Cardiac fibroblast (primary cell): ENCODE measurements at regions not wholly inside any gene's neighbourhood (a gene's known extent, or its start where the extent isn't known, plus 50 kb on each side); places are given as distances from the start of the nearest gene placed in this dataset.

ENCODE experiments used
- DNase-seq, 2 donors: peaks; one replicate each; pipeline versions ENCODE4 v3.0.0 to v3.0.0-alpha.2; 2010; ENCODE audit warnings: low read depth in 2 of 2
- H3K4me3 ChIP-seq, 2 donors: replicated peaks in 1 of 2; 1 replicate in 1 of 2; 2 replicates in 1 of 2; pipeline ENCODE4 v1.5.1; 2011; ENCODE audit warnings: low read depth in 2 of 2, low read length in 2 of 2, mild to moderate bottlenecking in 2 of 2, moderate library complexity in 1 of 2
- TF ChIP-seq, protein P1 (sequence below): IDR thresholded peaks from one replicate; pipeline ENCODE4 v1.5.1; 2011; ENCODE audit warnings: low read depth, mild to moderate bottlenecking, low read length, inconsistent platforms

- TF ChIP-seq, protein P1, sequence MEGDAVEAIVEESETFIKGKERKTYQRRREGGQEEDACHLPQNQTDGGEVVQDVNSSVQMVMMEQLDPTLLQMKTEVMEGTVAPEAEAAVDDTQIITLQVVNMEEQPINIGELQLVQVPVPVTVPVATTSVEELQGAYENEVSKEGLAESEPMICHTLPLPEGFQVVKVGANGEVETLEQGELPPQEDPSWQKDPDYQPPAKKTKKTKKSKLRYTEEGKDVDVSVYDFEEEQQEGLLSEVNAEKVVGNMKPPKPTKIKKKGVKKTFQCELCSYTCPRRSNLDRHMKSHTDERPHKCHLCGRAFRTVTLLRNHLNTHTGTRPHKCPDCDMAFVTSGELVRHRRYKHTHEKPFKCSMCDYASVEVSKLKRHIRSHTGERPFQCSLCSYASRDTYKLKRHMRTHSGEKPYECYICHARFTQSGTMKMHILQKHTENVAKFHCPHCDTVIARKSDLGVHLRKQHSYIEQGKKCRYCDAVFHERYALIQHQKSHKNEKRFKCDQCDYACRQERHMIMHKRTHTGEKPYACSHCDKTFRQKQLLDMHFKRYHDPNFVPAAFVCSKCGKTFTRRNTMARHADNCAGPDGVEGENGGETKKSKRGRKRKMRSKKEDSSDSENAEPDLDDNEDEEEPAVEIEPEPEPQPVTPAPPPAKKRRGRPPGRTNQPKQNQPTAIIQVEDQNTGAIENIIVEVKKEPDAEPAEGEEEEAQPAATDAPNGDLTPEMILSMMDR = no peak
- DNase-seq = no peak
- H3K4me3 ChIP-seq = no peak overlapping the region
Observed at GRCh38 chr14:32005628-32006027, 71.5 kb upstream of the ARHGAP5 start.

GRCh38 chr14:32006263-32007110 lies 70.6 kb upstream of the ARHGAP5 start:
- no peak overlapping the region for H3K4me3 ChIP-seq
- TF ChIP-seq, protein P1 = no peak
- peak in 1 of 2 donors; percentile 20 for DNase-seq

GRCh38 chr14:32007755-32008362 lies 69.2 kb upstream of the ARHGAP5 start:
- no peak overlapping the region for H3K4me3 ChIP-seq
- no peak for DNase-seq

DNA sequence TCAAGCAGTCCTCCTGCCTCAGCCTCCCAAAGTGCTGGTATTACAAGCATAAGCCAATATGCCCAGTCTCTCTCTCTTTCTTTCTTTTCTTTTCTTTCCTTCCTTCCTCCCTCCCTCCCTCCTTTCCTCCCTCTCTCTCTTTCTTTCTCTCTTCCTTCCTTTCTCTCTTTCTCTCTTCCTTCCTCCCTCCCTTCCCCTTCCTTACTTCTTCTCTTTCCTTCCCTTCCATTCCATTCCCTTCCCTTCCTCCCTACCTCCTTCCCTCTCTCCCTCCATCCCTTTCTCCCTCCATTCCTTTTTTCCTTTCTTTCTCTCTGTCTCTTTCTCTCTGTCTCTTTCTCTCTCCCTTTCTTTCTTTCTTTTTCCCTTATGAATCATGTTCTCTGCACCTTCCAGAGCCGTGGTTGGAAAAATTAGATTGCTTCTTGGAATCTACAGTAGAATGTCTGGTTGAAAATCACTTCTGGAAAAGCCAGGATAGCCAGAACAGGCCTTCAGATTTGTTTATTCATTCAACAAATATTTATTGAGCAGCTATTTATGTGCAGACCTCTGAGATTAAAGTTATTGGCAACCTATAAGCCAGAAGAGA lies 68.4 kb upstream of the ARHGAP5 start:
- DNase-seq = no peak
- H3K4me3 ChIP-seq = no peak overlapping the region
- TF ChIP-seq, protein P1 = no peak

More at GRCh38 chr14:32007755-32008362, 69.2 kb upstream of the ARHGAP5 start:
- TF ChIP-seq, protein P1 = no peak

- TF ChIP-seq, protein P1 = no peak
- H3K4me3 ChIP-seq = no peak overlapping the region
- no peak for DNase-seq
Observed at GRCh38 chr14:32009221-32009975, 67.7 kb upstream of the ARHGAP5 start.

DNA sequence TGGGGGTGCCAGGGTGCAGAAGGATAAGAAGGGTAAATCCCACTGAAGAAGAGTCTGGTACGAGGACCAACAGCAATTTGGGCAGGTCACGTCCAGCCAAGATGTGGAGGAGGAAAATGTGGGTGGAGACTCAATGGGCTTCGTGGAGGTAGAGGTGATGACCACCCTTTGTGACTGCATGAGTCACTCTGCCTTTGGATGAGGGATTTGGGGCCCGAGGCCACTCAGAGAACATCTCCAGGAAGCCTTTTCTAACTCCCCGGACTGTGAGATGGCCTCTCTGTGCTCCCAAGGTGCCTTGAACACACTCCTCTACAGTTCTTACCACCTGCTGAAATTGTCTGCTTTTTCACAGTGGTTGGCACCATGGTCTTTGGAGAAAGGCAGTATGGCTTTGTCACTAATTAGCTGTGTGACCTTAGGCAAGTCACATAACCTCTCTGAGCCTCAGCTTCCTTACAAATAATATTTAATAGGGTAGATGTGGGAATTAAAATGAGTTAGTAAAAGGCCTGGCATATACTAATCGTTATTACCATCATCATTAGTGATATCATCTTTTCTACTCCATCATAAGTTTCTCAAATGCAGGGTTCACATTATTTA lies 67.0 kb upstream of the ARHGAP5 start:
- TF ChIP-seq, protein P1 = no peak
- DNase-seq = no peak
- no peak overlapping the region for H3K4me3 ChIP-seq
